MCF 10A (cell line): ENCODE measurements at regions not wholly inside any gene's neighbourhood (a gene's known extent, or its start where the extent isn't known, plus 50 kb on each side); places are given as distances from the start of the nearest gene placed in this dataset.

Source experiments
- BruUV-seq: library from RNA; stranded (reverse); fragments of 400-500 nt; replicated peaks from 2 replicates; lab custom pipeline; 2021; lab: Mats Ljungman, UMichigan
- CTCF ChIA-PET: fragments of 300-600 bp; sonication (Branson Sonifier 250); formaldehyde crosslinking; extraction: SDS; loops from one replicate; lab custom pipeline; 2021; ENCODE audit warnings: antibody characterized with exemption, inconsistent platforms; lab: Yijun Ruan, JAX
- POLR2A ChIA-PET: fragments of 300-600, 350-650 bp; sonication (Branson Sonifier 250); formaldehyde crosslinking; extraction: SDS; loops from one replicate; lab custom pipeline; 2020; ENCODE audit warnings: antibody characterized with exemption, inconsistent platforms; lab: Yijun Ruan, JAX
- DNase-seq: peaks from one replicate; pipeline ENCODE4 v3.0.0-alpha.2; 2018; ENCODE audit not compliant: unreplicated experiment
- H3K27ac Mint-ChIP-seq: one replicate; pipeline ENCODE4 v1.8.0; 2022; ENCODE audit warnings: mild to moderate bottlenecking, low read depth, mixed read lengths; ENCODE audit not compliant: unreplicated experiment
- H3K27me3 Mint-ChIP-seq: one replicate; pipeline ENCODE4 v1.8.0; 2022; ENCODE audit warnings: mixed read lengths; ENCODE audit not compliant: insufficient read depth, unreplicated experiment
- H3K36me3 Mint-ChIP-seq: one replicate; pipeline ENCODE4 v1.8.0; 2022; ENCODE audit warnings: mild to moderate bottlenecking, moderate library complexity, mixed read lengths; ENCODE audit not compliant: insufficient read depth, unreplicated experiment
- H3K4me1 Mint-ChIP-seq: one replicate; pipeline ENCODE4 v1.8.0; 2022; ENCODE audit warnings: mixed read lengths; ENCODE audit not compliant: insufficient read depth, unreplicated experiment
- H3K4me3 Mint-ChIP-seq: one replicate; pipeline ENCODE4 v1.8.0; 2022; ENCODE audit warnings: mild to moderate bottlenecking, moderate library complexity, mixed read lengths; ENCODE audit not compliant: unreplicated experiment
- H3K9me3 Mint-ChIP-seq: one replicate; pipeline ENCODE4 v1.8.0; 2022; ENCODE audit warnings: mixed read lengths; ENCODE audit not compliant: unreplicated experiment
- intact Hi-C: fragments of 100-400 bp; cut with micrococcal nuclease; formaldehyde crosslinking; loops from 2 replicates; pipeline ENCODE4 v1.14.1; 2022
- TF ChIP-seq, protein P1 (sequence below): fragments of 200-600 bp; IDR thresholded peaks from one replicate; pipeline ENCODE4 v1.8.0; 2022; ENCODE audit warnings: antibody characterized with exemption, mild to moderate bottlenecking; ENCODE audit not compliant: unreplicated experiment

GRCh38 chr22:22369964-22370270 is 125.3 kb downstream of the VPREB1 start:
- TF ChIP-seq, protein P1, sequence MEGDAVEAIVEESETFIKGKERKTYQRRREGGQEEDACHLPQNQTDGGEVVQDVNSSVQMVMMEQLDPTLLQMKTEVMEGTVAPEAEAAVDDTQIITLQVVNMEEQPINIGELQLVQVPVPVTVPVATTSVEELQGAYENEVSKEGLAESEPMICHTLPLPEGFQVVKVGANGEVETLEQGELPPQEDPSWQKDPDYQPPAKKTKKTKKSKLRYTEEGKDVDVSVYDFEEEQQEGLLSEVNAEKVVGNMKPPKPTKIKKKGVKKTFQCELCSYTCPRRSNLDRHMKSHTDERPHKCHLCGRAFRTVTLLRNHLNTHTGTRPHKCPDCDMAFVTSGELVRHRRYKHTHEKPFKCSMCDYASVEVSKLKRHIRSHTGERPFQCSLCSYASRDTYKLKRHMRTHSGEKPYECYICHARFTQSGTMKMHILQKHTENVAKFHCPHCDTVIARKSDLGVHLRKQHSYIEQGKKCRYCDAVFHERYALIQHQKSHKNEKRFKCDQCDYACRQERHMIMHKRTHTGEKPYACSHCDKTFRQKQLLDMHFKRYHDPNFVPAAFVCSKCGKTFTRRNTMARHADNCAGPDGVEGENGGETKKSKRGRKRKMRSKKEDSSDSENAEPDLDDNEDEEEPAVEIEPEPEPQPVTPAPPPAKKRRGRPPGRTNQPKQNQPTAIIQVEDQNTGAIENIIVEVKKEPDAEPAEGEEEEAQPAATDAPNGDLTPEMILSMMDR = no peak
- H3K9me3 Mint-ChIP-seq = no peaks in the 10 kb centered on the region
- H3K27ac Mint-ChIP-seq = no peak overlapping the region
- no peaks in the 10 kb centered on the region for H3K4me1 Mint-ChIP-seq
- CTCF ChIA-PET = interaction anchor here (0.6 kb wide), 2 partner anchors 9 to 26 kb away, joined by 3 read pairs; no protein-coding TSS in a partner anchor
- no peak for DNase-seq
- POLR2A ChIA-PET = no interaction called here
- peaks cover 99% of the 10 kb centered on the region for H3K27me3 Mint-ChIP-seq
- BruUV-seq = no TSS peak
- no peak overlapping the region for H3K4me3 Mint-ChIP-seq
- H3K36me3 Mint-ChIP-seq = no peaks in the 10 kb centered on the region
- intact Hi-C loops = no loop called here

- H3K27me3 Mint-ChIP-seq = peaks cover 99% of the 10 kb centered on the region
- H3K9me3 Mint-ChIP-seq = no peaks in the 10 kb centered on the region
- no peak overlapping the region for H3K4me3 Mint-ChIP-seq
- no peaks in the 10 kb centered on the region for H3K36me3 Mint-ChIP-seq
- TF ChIP-seq, protein P1 = no peak
- H3K27ac Mint-ChIP-seq = no peak overlapping the region
- POLR2A ChIA-PET = no interaction called here
- no peak for DNase-seq
- BruUV-seq = no TSS peak
- CTCF ChIA-PET = no interaction called here
- intact Hi-C loops = no loop called here
- no peaks in the 10 kb centered on the region for H3K4me1 Mint-ChIP-seq
These were observed 126.5 kb downstream of the VPREB1 start for GRCh38 chr22:22371031-22371541.

- no peaks in the 10 kb centered on the region for H3K36me3 Mint-ChIP-seq
- H3K9me3 Mint-ChIP-seq = no peaks in the 10 kb centered on the region
- DNase-seq = no peak
- ChIA-PET POLR2A (no interaction called here), CTCF (no interaction called here)
- TF ChIP-seq, protein P1 = no peak
- H3K27ac Mint-ChIP-seq = no peak overlapping the region
- H3K4me1 Mint-ChIP-seq = no peaks in the 10 kb centered on the region
- H3K27me3 Mint-ChIP-seq = peaks cover 99% of the 10 kb centered on the region
- no TSS peak for BruUV-seq
- intact Hi-C loops = no loop called here
- no peak overlapping the region for H3K4me3 Mint-ChIP-seq
These were observed 127.5 kb downstream of the VPREB1 start for GRCh38 chr22:22372086-22372485.

DNA sequence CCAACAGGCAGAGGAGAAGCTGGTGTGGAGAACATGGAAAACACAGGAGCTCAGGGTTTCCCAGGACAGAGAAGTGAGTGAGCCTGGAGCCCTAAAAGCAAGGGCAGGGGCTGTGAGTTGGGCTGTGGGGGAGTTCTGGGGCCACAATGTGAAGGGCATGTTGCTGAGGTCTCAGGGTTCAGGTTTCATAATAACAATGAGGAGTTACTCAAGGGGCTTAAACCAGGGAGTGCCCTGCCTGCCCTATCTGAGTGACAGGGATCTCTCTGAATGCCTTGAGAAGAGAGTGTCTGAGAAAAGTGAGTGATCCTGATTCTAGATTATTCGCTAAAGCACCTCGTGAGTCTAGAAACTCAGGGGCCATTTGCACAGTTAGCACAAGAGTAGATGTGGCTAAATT is 129.6 kb downstream of the VPREB1 start:
- no peaks in the 10 kb centered on the region for H3K36me3 Mint-ChIP-seq
- H3K4me1 Mint-ChIP-seq = no peaks in the 10 kb centered on the region
- TF ChIP-seq, protein P1 = no peak
- POLR2A ChIA-PET = no interaction called here
- H3K27ac Mint-ChIP-seq = no peak overlapping the region
- H3K4me3 Mint-ChIP-seq = no peak overlapping the region
- no TSS peak for BruUV-seq
- intact Hi-C loops = no loop called here
- CTCF ChIA-PET = no interaction called here
- H3K9me3 Mint-ChIP-seq = no peaks in the 10 kb centered on the region
- no peak for DNase-seq
- peaks cover 98% of the 10 kb centered on the region for H3K27me3 Mint-ChIP-seq
